HG03521 (cell line): ENCODE measurements at regions not wholly inside any gene's neighbourhood (a gene's known extent, or its start where the extent isn't known, plus 50 kb on each side); places are given as distances from the start of the nearest gene placed in this dataset.

Experiments
- ATAC-seq: cut with Tn5 transposase; IDR thresholded peaks from one replicate; pipeline ENCODE4 v1.9.1; 2021; ENCODE audit warnings: mild to moderate bottlenecking, moderate library complexity; ENCODE audit not compliant: unreplicated experiment

GRCh38 chr16:76612497-76612896 lies 335.3 kb downstream of the CNTNAP4 start:
- ATAC-seq, result no peak

GRCh38 chr16:76614269-76614668 lies 337.1 kb downstream of the CNTNAP4 start:
- ATAC-seq, result no peak

DNA sequence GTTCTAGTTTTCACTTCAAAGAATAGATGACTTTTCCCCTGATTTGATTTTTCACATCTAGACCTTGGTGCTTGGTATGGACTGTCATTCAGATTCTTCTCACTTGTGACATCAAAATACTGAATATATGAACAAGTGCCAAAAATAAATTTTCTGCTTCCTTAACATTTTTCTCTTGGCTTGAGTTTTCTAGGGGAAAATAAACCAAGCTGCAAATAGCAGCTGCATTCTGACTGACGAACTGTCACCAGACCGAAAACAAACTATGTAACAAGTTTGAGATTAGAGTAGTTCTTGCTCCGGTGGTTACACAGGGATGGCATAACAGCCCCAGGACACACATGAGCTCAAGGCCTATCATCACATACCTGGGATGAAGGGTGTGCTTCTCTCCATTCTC lies 345.7 kb downstream of the CNTNAP4 start:
- no peak for ATAC-seq

DNA sequence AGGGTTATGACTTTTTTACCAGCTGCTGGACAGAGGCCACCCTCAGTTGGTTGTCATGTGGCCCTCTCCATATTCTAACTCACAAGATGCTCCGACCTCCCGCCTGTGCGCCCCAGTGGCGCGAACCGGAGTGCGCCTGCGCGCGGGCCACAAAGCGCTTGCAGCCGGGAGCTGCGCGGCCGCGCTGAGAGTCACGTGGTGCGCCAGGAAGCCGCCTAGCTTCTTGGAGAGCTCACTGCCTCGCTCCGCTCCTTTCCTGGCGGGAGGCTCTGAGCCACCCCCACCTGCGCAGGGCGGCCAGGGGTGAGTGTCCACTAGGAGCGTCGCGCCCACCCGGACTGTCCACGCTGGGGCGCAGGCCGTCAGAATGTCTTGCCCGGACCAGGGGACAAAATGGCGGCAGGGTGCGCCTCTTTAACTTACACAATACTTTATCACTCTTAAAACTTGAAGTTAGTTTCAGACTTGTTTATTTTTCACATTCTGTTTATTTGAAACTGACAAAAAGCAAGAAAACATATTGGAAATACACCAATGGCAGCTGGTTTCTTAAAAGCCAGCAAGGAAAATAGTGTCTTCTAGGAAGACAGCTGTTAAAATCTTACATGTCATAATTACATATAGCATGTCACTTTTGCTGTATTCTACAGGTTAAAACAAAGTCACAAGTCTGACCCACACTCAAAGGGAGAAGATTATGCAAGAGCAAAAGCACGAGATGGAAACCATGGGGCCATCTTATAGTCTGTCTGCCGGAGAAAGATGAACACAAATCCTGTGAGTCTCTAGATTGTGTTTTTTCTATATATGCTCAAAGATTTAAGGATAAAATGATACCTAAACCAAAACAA lies 357.9 kb downstream of the CNTNAP4 start:
- no peak for ATAC-seq

DNA sequence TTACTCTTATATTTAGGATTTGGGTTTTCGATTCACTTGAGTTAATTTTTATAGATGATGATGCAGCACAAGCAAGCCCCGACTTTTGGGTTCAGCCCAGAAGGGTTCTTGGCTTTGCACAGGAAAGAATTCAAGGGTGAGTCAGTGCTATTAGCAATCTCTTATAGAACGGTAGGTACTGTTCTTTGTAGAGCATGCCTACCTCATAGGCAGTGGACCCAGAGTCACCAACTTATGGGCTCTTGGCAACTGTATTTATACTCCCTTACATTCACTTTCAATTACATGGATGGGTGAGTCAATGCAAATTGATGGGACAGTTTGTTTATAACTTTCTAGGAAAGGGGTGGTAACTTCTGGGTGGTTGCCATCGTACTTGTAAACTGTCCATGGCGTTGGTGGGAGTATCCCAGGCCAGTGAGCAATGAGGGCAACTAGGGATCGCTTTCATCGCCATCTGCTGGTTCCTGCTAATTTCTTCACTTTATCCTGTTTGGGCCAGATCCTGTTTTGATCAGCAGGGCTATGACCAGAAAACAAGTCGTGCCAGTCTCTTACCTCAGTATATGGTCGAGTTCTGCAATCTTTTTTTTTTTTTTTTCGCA lies 362.6 kb downstream of the CNTNAP4 start:
- no peak for ATAC-seq

GRCh38 chr16:76650582-76650981 lies 373.4 kb downstream of the CNTNAP4 start:
- ATAC-seq, result no peak

GRCh38 chr16:76653390-76654026 lies 376.3 kb downstream of the CNTNAP4 start:
- ATAC-seq, result no peak

DNA sequence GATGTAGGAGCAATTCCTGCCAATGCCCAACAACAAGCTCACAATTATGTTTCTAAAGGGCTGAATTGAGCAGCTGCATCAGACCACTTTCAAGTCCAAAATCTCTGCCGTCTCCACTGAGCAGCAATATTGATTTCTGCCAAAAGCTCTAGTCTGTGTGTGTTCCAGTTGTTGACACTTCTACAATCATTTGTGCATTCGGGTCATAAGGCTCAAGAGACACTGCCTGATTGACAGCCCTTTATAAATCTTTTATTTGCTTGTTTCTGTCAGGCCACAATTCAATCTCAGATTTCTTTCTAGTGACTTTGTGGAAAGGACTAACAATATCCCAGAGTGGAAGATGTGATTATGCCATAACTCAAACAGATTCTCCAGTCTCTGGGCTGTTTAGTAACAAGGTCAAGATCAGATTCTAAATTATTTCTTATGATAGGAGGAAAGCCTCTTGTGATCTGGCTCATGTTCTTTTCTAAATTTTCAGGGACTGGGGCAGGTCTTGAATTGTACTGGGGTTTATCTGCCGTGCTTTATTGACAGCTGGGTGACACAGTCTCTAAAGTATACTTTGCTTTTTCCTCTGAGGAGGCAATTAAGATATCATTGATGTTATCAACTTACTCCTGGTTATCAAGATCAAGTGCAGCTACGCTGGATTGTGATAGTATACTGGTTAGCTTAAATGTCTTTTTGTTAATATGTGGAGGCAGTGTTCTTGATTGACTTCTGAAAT lies 377.1 kb downstream of the CNTNAP4 start:
- no peak for ATAC-seq

- ATAC-seq, result no peak
Observed at GRCh38 chr16:76656994-76657393, 379.8 kb downstream of the CNTNAP4 start.

- no peak for ATAC-seq
Observed at GRCh38 chr16:76661691-76662235, 384.6 kb downstream of the CNTNAP4 start.

- no peak for ATAC-seq
Observed at GRCh38 chr16:76665571-76666275, 388.5 kb downstream of the CNTNAP4 start.

- ATAC-seq, result no peak
Observed at GRCh38 chr16:76668207-76668725, 391.1 kb downstream of the CNTNAP4 start.

GRCh38 chr16:76669288-76669687 lies 392.1 kb downstream of the CNTNAP4 start:
- ATAC-seq, result no peak

DNA sequence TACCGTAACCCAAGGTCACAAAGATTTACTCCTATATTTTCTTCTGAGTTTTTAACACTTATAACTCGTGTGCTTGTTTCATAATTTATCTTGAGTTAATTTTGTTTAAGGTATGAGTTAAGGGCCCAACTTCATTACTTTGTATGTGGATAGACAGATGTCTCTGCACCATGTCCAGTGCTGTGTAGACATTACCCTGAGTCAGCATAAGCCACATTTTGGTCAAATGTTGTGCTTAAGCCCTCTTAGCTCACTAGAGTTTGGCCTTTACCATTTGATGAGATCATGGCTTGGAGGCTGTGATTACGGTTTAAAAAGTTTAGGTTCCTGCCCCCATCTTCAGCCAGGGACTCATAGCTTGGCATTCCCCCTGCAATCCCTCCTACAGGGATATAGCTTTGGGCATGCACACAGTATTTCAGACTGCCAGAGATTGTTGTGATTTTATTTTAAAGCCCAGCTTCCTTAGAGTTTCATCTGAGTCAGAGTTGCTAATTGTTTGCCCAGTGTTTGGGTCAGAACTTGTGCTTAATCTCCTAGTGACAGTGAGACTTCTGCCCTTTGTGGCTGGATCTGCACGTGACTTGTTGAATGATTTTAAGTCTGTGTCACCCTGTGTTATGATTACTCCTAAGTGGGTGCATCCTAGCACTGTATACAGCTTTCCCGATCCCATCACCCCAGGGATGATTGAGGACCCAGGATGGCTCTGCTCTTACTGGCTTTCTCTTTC lies 393.1 kb downstream of the CNTNAP4 start:
- no peak for ATAC-seq

DNA sequence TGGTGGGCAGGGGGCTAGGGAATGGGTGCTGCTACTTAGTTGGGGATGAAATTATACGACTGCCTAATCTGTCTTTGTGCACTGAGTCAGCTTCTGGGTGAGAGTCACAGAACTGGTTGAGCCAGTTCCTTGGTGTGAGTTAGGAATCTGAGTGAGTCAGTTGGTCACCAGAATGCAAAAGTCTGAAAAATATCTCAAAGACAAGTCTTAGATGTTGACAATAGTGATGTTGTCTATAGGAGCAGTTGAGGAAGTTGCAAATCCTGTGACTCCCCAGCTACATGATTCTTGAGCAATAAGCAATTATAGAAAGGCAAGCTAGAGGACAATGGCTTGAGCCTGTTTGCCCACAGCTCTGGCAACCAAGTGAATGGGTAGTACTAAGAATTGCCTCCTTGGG lies 399.2 kb downstream of the CNTNAP4 start:
- ATAC-seq, result no peak

DNA sequence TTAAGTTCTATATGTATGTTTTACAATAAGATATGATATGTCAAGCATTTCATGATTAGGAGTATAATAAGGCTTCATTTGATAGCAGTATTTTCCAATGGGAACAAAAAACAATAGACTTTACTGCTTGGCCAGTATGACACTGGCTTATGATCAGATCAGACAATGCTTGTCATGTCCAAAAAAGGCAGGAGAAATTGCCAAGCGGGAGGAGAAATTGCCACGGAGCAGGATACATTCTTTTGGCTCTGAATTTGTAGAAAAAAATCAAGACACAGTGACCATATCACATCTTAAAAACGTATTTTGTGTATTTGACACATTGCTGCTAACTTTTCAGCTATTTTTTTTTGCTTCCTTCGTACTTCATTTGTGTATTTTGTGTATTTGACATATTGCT lies 404.1 kb downstream of the CNTNAP4 start:
- ATAC-seq, result no peak

DNA sequence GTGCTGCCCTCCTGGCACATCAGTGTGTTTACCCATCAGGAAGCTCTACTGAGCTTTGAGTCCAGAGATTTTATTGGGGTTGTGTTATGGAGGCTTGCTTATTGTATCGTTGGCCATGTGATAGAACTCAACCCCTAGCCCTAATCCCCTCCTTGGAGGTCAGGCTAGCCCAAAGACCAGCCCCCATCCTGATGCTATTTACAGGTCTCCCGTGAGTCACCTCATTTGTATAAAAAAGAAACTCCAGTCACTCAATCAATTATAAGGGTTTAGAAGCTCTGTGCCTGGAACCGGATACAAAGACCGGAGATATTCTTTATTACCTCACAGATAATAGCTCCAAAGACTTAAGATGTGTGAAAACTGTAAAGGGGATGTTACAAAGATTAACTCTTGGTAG lies 405.9 kb downstream of the CNTNAP4 start:
- no peak for ATAC-seq

DNA sequence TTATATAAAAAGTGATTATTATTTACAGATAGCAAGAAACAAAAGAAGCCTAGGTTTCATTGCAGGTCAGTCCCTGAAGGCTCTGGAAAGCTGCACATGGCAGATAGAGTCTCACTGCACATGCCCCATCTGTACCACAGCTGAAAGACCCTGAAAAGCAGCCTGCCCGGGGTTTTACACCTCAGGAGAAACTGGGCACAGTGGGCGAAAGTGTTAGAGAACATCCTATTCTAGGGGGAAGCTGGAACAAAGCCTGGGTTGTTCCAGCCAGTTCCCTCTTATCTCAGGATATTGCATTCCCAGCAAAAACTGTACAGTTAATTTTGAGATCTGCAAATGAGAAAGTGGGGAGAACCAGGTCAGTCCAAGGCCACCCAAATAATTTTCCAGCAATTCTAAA lies 419.7 kb downstream of the CNTNAP4 start:
- no peak for ATAC-seq

GRCh38 chr16:76705892-76706291 lies 428.7 kb downstream of the CNTNAP4 start:
- ATAC-seq, result no peak

GRCh38 chr16:76713191-76713590 lies 436.0 kb downstream of the CNTNAP4 start:
- no peak for ATAC-seq
